B cell (primary cell): ENCODE measurements at regions not wholly inside any gene's neighbourhood (a gene's known extent, or its start where the extent isn't known, plus 50 kb on each side); places are given as distances from the start of the nearest gene placed in this dataset.

Experiments used
- CTCF ChIP-seq: fragments of 200-600 bp; IDR thresholded peaks from one replicate; pipeline ENCODE4 v1.8.0; 2022; ENCODE audit warnings: antibody characterized with exemption, mild to moderate bottlenecking
- EZH2 ChIP-seq: IDR thresholded peaks from 2 replicates; pipeline ENCODE4 v1.6.1; 2012; ENCODE audit warnings: borderline replicate concordance, low read depth, mild to moderate bottlenecking, moderate library complexity, low read length; ENCODE audit not compliant: insufficient read depth, poor library complexity, severe bottlenecking

- TF ChIP-seq CTCF (no peak), EZH2 (no peak)
These were observed 138.2 kb upstream of the PKDCC start for GRCh38 chr2:41909584-41909983.
